ENCODE measurements at regions not wholly inside any gene's neighbourhood (a gene's known extent, or its start where the extent isn't known, plus 50 kb on each side); places are given as distances from the start of the nearest gene placed in this dataset.

- BruUV-seq (replicated peaks): no TSS peak
- Histone ChIP-seq H3K4me2 (ENCODE audit: insufficient read depth, low read length) (no peak overlapping the region), H3K27ac (ENCODE audit: extremely low read depth, low read depth, low read length) (no peak overlapping the region), H3K27me3 (ENCODE audit: control insufficient read depth in 2 of 2, insufficient read depth in 2 of 2, low read length in 2 of 2) (peaks cover 0 to 14% of the 10 kb centered on the region in 2 experiments; a peak in 2 of 5 replicates), H3K4me1 (replicated peaks in 1 of 2; ENCODE audit: control insufficient read depth in 2 of 2, insufficient read depth in 2 of 2, low read length in 2 of 2) (peaks cover 0 to 33% of the 10 kb centered on the region in 2 experiments; a peak in 2 of 5 replicates), H3K4me3 (no peak overlapping the region), H3K36me3 (ENCODE audit: control insufficient read depth, insufficient read depth, low read length) (no peaks in the 10 kb centered on the region), H4K20me1 (replicated peaks; ENCODE audit: control insufficient read depth, insufficient read depth, low read length) (no peaks in the 10 kb centered on the region), H3K79me2 (ENCODE audit: control insufficient read depth, insufficient read depth, low read length) (no peaks in the 10 kb centered on the region), H3K9me3 (replicated peaks; ENCODE audit: control insufficient read depth, insufficient read depth, low read depth, low read length) (no peaks in the 10 kb centered on the region), H2AFZ (ENCODE audit: low read depth, low read length) (no peak overlapping the region), H3K9me1 (ENCODE audit: control insufficient read depth, insufficient read depth, low read length) (no peaks in the 10 kb centered on the region), H3K9ac (ENCODE audit: insufficient read depth in 1 of 2, low read depth in 2 of 2, low read length in 2 of 2) (no peak overlapping the region)
- ATAC-seq: no peak
- FAIRE-seq: no peak
- DNase-seq (ENCODE audit: extremely low read depth in 1 of 4, low spot score in 3 of 4): no peak
- 45% methylated on average over 7 of the region's 10 CpGs for WGBS (ENCODE audit: insufficient coverage, low coverage, missing lambda C conversion rate)
- in situ Hi-C loops (cut with MboI): no loop called here
- TF ChIP-seq ZNF589 (CRISPR knock-in tag; IDR thresholded peaks at IDR 0.05; ENCODE audit: low read depth) (no peak), ZNF384 (IDR thresholded peaks at IDR 0.05; ENCODE audit: low read depth, low read length) (no peak), ZNF561 (CRISPR knock-in tag; conservative IDR thresholded peaks at IDR 0.05) (no peak), HNRNPUL1 (IDR thresholded peaks at IDR 0.05; ENCODE audit: low read length) (no peak), FIP1L1 (IDR thresholded peaks at IDR 0.05; ENCODE audit: low read depth, low read length, poor library complexity, severe bottlenecking) (no peak), SRSF3 (IDR thresholded peaks at IDR 0.05; ENCODE audit: insufficient read depth, low read length) (no peak), KDM5B (IDR thresholded peaks at IDR 0.05; ENCODE audit: insufficient replicate concordance, low read depth, low read length) (no peak), ELK3 (CRISPR knock-in tag; IDR thresholded peaks at IDR 0.05) (no peak), PHTF2 (CRISPR knock-in tag; IDR thresholded peaks at IDR 0.05) (no peak), NRF1 (conservative IDR thresholded peaks at IDR 0.05 in 1 of 2, IDR thresholded peaks at IDR 0.05 in 1 of 2) (no peak), MNT (conservative IDR thresholded peaks at IDR 0.05) (no peak), SIRT6 (IDR thresholded peaks at IDR 0.05; ENCODE audit: low read depth, low read length) (no peak), RBM22 (IDR thresholded peaks at IDR 0.05; ENCODE audit: low read depth, low read length, poor library complexity, severe bottlenecking) (no peak), NCOR1 (IDR thresholded peaks at IDR 0.05) (no peak), TCFL5 (CRISPR knock-in tag; conservative IDR thresholded peaks at IDR 0.05) (no peak), CBFA2T3 (IDR thresholded peaks at IDR 0.05) (no peak), ZFP36 (IDR thresholded peaks at IDR 0.05; ENCODE audit: low read depth, low read length, partially characterized antibody) (no peak)
- intact Hi-C loops (cut with micrococcal nuclease): no loop called here
- ChIA-PET POLR2A (no interaction called here), CTCF (ENCODE audit: low intra/inter-chr PET ratio) (no interaction called here)
Measured at GRCh38 chr10:132468651-132469050, 68.9 kb upstream of the INPP5A start.
